ENCODE measurements at regions not wholly inside any gene's neighbourhood (a gene's known extent, or its start where the extent isn't known, plus 50 kb on each side); places are given as distances from the start of the nearest gene placed in this dataset.

DNA sequence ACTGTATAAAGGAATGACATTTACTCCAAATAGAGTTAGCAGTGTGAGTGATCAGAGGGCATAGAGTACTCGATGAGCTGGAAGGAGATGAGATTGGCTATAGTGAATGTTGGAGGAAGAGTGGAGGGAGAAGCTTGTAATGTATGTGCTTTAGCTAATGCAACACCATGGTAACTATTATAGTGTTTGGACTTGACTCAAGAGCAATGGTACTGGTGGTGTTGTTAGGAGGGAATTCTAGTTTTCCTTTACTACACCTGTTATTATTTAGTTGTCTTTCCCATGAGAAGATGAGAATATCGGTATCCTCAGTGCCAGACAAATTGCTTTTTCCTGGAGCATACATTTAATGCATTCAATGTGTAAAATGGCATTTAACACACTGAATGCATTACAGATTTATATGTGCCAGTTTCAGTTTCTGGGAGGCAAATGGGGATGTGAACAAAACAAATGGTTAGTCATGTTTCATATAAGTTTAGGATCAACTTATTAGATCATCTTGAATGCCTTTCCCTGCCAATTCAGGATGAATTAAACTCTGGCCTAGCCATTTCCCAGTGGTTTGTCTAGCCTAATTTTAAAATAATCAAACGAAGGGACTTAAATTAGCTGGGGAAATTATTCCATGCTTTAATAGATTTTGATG, 291.1 kb upstream of the ADAMTS5 start:
- DNase-seq, result no peak

- no peak for DNase-seq
Measured at GRCh38 chr21:27257226-27257625, 290.3 kb upstream of the ADAMTS5 start.

DNA sequence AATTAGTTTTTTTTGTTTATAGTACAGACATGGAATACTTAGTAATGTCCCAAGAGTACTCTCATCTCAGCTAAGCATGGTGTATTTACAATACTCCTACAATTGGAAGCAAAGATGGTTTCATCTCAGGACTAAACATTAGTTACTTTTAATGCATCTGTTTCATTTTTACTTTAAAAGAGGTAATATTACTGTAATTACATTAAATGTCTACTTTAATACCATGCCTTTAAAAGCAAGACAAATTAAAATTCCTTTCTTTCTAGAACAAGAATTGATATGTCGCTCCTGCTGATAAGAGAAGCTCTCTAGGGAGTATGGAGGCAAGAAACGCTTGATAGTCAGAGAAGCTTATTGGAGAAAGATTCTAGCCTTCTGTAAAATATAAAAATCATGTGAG, 284.9 kb upstream of the ADAMTS5 start:
- DNase-seq, result no peak

DNA sequence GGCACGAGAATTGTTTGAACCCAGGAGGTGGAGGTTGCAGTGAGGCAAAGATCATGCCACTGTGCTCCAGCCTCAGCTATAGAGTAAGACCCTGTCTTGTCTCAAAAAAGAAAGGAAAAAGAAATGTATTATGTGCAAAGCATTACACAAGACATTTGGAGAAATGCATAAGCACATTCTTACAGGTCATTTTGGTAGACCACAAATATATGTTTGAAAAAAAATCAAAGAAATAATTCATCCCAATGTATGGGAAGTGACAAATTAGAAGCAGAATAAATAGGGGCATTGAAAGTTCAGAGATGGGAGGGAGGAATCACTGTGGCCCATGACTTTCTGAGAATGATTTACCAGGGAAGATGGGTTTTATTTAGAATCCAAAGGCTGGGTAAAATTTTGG, 283.5 kb upstream of the ADAMTS5 start:
- DNase-seq, result no peak

- DNase-seq, result no peak
Measured at GRCh38 chr21:27248814-27249213, 281.9 kb upstream of the ADAMTS5 start.

DNA sequence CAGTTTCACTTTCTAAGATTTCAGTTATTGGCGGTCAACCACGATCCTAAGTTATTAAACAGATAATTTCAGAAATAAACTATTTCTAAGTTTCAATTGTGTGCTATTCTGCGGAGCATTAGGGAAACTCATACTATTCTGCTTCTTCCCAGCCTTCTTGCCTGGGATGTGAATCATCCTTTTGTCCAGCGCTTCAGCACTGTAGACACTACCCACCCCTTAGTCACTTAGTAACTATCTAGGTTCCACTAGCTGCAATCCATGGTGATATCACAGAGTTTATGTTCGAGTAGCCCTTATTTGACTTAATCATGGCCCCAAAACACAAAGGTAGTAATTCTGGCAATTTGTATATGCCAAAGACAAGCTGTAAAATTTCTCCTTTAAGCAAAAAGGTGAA, 279.9 kb upstream of the ADAMTS5 start:
- no peak for DNase-seq

GRCh38 chr21:27244776-27245175, 277.9 kb upstream of the ADAMTS5 start:
- DNase-seq, result no peak

DNA sequence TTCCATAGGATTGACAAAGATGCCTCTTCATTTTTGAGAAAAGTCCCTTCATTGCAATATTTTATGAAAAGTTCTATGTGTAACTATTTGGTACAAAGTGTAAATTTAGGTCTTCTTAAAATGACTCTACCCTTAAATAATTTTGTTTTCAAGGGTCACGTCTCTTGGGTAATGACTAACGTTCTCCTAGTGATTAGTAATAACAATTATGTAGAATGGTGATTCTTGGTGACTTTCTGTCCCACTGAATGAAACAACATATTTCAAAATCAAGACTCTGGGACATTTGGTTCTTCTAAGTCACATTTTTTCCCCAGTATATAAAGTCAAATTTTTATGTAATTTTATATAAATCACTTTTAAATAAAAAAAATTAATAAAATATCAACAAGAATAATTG, 277.5 kb upstream of the ADAMTS5 start:
- DNase-seq, result no peak

DNA sequence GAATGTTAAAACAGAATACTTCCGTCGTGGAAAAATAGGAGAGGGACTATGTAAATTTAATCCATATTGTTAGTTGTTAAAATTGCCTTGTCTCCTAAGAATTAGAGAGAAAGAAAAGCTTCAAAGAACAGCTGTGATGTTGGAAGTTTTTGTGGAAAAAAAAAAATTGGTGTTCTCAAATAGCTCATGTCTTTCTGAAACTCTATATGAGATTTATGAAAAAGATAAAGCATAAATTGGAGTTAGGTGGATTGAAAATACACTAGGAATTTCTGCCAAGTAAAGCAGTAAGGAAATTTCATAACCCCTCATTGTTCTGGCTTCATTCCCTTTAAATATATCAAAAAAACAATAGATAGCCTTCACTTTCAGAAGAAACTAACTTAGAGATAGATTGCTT, 274.0 kb upstream of the ADAMTS5 start:
- no peak for DNase-seq

DNA sequence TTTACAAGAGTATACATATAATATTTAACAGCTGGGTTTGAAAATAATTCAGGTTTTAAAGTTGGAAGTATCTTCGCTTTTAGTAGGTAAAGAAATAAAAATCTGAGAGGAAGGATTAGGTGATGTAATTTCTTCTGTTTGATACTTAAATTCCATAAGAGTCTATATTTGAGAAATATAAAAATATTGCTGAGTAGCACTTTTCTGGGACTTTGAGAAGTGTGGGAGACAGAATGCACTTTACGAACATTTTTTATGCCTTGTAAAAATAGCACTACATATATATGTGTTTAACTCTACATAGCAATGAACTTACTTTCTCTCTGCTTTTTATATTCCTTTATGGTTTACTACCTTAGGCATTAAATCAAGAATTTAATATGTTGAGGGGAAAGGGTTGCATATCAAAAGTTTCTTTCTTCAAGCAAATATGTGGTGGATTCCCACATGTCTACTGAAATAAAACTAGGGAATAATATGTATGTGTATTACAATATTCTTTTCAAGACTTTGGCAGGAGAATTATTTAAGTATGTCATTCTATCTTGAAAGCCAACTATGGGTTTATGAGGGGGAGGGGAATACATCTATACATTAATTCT, 266.7 kb upstream of the ADAMTS5 start:
- DNase-seq, result no peak

DNA sequence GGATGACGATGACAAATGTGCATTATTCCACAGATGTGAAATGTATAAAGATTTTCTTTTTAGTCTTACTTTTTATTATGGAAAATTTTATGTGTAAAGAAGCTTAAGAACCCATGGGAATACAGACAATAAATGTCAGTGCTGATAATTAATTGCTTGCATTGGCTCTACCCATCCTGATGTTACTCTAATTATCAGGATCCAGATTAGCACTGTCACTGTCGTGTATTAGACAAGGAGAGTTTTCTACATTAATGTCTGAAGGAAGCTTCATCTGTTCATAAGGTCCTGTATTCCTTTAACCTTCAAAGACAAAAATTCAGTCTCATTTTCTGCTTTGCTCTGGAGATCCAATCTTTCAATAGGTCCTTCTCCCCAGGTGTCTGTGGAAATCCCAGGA, 259.1 kb upstream of the ADAMTS5 start:
- DNase-seq, result no peak

DNA sequence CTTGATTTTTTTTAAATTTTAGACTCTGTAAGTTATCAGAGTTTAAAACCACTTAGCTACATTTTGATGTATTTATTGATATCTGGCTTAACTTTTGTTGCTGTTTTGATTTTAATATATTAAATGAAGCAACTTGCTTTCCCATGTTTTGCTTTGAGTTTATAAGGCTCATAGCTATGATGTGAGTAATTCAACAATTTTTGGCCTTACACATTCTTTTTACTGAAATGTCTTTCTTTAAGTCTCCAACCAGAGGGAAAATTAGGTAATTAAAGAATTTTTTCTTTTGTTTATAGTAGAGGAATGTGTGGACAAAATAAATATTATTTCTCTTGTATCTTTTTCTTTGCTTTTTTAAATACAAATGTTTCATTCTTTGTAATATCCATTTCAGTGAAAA, 258.3 kb upstream of the ADAMTS5 start:
- DNase-seq, result no peak

- no peak for DNase-seq
Measured at GRCh38 chr21:27224169-27224568, 257.3 kb upstream of the ADAMTS5 start.

GRCh38 chr21:27221077-27221476, 254.2 kb upstream of the ADAMTS5 start:
- no peak for DNase-seq

- DNase-seq, result no peak
Measured at GRCh38 chr21:27220416-27220815, 253.5 kb upstream of the ADAMTS5 start.

DNA sequence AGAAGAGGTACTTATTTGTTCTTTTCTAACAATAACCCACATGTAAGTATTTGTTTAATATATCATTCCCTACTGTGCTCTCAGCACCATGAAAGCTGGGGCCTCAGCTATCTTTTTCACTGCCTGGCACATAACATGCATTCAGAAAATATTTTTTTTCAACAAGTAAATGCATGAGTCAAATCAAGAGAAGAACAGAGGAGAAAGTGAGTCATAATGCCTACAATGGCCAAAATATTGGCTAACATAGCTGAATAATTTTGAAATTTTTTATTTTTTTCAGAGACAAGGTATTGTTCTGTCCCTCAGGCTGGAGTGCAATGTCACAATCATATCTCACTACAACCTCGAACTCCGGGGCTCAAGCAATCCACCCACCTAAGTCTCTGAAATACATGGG, 252.2 kb upstream of the ADAMTS5 start:
- no peak for DNase-seq

DNA sequence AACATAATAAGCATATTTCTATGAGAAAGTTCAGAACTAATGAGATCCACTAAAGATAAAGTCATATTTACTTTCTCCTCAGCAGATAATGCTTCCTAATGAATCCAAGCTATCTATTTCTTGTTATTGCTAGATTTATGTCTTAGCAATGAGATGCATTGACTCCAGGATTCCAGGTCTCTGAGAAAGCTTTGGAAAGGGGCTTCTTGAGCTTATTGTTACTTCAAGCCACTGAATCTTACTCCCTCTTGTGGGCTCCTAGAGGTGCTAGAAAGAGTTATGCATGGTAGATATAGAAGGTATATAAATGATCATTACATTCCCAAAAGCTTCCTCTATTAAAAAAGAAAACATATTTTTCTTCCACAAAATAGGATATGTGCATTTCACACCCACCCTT, 246.4 kb upstream of the ADAMTS5 start:
- no peak for DNase-seq

DNA sequence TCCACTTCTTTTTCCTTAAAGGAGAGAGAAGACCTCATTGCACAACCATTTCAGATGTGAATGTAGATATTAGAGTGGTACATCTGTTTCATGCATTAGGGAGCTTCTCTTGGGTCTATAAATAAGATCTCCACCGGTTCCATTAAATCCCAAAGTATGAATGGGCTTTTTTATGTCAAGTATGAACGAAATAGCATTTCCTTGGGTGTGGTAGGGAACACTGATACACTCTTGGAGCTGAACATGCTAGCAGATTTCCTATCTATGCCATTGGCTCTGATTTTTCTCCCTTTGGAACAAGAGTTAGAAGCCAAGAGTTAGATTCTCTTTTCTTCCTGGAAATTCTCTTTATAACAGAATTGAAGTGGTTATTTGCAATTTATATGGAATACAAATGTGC, 245.6 kb upstream of the ADAMTS5 start:
- DNase-seq, result no peak

GRCh38 chr21:27209546-27209945, 242.7 kb upstream of the ADAMTS5 start:
- DNase-seq, result no peak

DNA sequence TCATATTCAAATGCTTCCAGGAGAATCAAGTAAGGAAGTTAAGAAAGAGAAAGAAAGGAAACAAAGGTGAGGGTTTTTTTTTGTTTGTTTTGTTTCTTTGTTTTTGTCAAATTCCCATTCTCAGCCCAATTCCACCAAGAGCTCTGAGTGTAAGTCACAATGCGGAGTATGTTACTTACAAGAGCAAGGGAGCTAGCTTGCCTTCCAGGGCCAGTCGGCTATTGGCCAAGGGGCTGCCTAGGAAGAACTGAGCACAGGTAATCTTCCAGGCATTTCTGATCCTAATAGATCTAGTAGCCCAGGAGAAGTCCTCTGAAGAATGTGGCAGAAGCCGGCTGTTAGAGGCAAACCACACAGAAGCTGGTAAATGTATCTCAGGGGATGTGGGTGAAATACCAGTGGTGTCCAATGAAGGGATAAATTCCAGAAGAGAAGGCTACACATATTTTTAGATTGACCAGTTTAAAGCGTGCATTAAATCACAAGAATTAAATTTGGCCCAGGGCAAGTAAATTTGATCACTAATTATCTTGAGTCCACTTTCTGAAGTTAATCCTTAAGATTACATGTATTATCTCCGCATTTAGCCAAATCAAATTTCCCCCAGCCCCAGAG, 239.6 kb upstream of the ADAMTS5 start:
- no peak for DNase-seq

DNA sequence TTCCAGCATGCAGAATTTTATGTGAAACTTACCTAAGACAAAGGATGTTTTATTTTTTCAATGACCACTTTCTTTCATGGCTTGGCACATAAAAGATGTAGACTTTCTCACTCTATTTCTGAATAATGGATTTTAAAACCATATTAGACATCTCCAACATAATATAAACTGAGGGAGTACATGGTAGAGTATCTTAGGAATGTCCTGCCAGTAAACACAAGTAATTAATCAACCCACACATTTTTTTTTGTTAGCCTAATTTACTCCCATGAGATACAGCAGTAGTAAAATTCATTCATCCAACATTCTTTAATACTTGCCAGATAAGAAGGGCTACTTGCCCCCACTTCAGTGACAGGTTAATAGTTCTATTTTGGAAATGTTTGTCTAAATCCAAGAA, 235.4 kb upstream of the ADAMTS5 start:
- no peak for DNase-seq

DNA sequence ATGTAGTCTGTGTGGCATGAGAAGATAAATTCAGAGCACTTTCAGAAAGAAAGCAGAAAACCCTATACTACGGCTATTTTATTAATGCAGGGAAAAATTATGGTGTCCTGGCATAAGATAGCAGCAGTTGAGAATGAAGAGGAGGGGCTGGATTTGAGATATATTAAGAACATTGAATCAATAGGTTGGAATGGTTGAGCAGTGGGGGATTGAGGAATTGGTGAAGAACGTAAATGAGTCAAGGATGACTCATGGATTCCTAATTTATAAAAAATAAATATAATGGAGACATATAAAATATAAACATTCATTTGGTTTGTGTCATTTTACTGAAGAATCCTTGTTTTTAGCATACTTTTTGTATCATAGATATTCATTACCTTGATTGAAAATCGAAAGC, 234.3 kb upstream of the ADAMTS5 start:
- no peak for DNase-seq

DNA sequence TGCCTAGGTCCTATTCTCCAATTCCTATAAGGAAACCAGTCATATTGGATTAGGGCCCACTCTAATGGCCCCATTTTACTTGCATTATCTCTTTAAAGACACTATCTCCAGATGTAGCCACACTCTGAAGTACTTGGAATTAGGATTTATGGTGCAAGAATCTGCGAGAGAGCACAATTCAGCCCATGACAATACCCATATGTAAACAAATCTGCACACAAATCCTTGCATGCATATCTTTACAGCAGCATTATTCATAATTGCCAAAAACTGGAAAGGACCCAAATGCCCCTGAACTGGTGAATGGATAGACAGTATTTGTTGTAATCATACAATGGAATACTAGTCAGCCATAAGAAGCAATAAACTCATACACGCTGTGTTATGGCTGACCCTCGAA, 229.8 kb upstream of the ADAMTS5 start:
- DNase-seq, result no peak

- DNase-seq, result no peak
Measured at GRCh38 chr21:27192281-27192949, 225.5 kb upstream of the ADAMTS5 start.
